DOHH2 (cell line): ENCODE measurements at regions not wholly inside any gene's neighbourhood (a gene's known extent, or its start where the extent isn't known, plus 50 kb on each side); places are given as distances from the start of the nearest gene placed in this dataset.

Experiments
- CTCF ChIP-seq: fragments of 200-600 bp; sonication (generic); IDR thresholded peaks from one replicate; pipeline ENCODE4 v1.5.1; 2014; ENCODE audit warnings: antibody characterized with exemption, mild to moderate bottlenecking, low read depth, low read length; ENCODE audit not compliant: poor library complexity, severe bottlenecking
- EZH2phosphoT487 ChIP-seq: fragments of 200-600 bp; sonication (generic); IDR thresholded peaks from 2 replicates; pipeline ENCODE4 v1.6.1; 2017; ENCODE audit warnings: borderline replicate concordance, mild to moderate bottlenecking, antibody characterized with exemption, low read length, moderate library complexity, mixed read lengths

DNA sequence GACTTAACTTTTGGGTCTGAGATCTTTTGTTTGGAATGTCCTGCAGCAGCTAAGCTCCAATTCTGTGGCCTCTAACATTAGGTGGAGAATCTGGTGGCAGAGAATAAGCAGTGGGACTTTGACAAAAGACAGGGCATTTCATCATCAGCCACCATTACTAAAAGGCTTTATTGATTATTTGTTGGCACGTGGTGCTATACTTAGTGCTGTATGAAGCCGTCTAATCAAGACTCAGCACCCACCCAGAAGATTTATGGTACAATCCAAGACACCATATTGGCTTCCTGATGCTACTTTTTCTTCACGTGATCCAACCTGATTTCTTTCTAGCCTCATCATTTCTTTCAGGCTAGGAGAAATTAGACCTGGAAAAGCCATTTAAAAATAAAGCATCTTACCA, 80.7 kb upstream of the GRAMD1B start:
- TF ChIP-seq CTCF (no peak), EZH2phosphoT487 (no peak)
